GM21786 (cell line): ENCODE measurements at regions not wholly inside any gene's neighbourhood (a gene's known extent, or its start where the extent isn't known, plus 50 kb on each side); places are given as distances from the start of the nearest gene placed in this dataset.
"Not testable (repeated sequence)": the region's sequence is repeated elsewhere in the genome, so short reads cannot be mapped to it uniquely, and the experiment has no call there.

Experiments
- ATAC-seq: cut with Tn5 transposase; IDR thresholded peaks from one replicate; pipeline ENCODE4 v1.9.1; 2021; ENCODE audit not compliant: unreplicated experiment

DNA sequence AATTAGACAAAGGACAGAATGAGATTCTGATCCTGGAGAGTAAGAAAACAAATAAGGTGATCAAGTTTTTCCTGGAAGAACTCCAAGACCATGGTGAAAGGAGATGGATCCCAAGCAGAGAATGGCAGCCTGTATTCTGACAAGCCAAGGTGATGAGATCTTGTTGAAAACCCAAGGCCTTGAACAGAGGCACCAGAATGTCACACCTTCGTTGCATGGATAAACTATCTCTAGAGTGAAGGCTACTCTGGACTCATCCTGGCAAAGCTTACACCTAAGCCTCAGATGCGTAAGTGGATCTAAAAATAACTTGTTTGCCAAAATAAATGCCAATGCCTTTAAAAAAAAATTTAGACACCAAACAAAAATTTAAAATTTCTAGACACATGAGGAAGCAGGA lies 605.9 kb downstream of the ETNK1 start:
- ATAC-seq = no peak

DNA sequence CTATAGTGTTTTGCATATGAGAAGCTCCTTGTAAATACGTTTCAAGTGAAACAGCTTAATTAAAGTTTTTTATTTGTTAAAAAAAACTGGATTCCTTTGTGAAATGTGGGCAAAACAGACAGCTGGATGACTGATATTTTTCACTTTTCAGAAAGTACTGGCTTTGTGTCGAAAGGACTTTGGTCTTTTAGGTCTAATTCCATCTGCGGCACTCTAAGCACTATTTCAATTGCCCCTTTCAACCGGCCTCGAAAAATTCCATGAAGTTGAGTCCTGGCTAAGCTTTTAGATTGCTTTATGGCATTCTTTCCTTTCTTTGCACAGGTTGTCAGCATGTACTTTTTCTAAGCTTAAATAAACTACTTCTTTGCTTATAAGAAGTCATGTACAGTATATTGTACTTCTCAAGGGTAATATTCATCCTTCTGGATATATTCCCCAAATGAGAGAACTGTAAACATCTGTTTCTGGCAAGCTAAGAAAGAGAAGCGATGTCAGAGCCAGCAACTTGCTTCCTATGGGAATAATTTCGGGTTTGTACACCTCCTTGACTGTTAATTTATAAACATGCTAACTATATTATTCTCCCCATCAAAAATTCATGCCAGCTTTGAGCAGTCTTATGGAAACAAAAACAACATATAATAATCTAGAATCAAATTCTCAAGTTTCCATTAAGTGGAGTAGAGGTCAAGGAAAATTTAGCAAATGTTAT lies 611.3 kb downstream of the ETNK1 start:
- ATAC-seq = no peak

DNA sequence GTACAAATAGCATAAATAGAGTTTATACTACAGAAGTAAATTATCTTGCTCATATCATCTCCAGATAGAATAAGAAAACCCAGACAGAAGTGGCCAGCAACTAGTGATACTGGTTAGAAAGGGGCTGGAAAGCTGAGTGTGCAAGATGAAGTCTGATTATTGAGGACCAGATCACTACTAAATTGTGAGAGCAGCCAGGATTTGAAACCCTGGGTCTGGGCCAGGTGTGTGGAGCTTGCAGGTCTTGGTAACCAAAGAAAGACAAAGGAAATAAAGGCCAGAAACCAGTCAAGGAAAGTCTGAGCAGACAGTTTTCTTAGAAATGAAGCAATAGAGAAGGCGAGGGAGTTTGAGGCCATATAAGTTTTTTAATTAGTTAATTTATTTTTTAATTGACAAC lies 611.8 kb downstream of the ETNK1 start:
- no peak for ATAC-seq

GRCh38 chr12:23238190-23238589 lies 613.2 kb downstream of the ETNK1 start:
- ATAC-seq = no peak

DNA sequence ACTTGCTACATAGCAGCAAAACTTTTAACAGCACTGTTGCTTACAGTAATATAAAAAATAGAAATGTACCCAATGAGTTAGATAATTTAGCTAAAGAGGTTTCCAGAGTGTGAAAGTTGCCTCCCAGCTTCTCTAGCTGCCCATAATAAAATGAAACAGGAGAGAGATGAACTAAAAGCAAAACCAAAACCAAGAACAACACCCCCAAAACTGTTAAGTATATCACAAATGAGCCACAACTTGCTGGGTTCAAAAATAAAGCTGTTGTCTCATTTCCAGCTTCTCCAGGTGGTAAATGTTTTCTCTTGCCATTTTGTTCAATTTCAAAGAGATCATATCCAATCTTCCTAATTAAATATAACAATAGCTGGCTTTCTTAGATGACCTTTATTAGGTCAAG lies 614.0 kb downstream of the ETNK1 start:
- no peak for ATAC-seq

GRCh38 chr12:23245186-23245585 lies 620.2 kb downstream of the ETNK1 start:
- ATAC-seq = no peak

DNA sequence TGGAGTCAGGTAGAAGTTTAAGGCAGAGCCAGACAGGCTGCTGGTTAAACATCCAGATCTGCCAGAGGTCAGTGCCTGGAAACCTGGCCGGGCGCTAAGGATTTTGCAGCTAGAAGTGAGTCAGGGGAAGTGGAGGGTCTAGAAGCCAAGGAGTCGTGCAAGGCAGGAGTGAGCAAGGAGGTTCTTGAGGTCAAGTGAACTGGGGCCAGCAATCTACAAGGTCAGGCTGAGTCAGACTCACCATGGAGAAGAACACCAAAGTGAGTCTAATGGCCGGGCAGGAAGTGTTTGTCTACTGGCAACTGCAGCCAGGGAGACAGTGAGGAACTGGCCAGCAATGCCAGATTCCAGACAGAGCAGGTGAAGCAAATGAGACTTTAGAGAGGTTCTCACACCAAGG lies 628.2 kb downstream of the ETNK1 start:
- no peak for ATAC-seq

DNA sequence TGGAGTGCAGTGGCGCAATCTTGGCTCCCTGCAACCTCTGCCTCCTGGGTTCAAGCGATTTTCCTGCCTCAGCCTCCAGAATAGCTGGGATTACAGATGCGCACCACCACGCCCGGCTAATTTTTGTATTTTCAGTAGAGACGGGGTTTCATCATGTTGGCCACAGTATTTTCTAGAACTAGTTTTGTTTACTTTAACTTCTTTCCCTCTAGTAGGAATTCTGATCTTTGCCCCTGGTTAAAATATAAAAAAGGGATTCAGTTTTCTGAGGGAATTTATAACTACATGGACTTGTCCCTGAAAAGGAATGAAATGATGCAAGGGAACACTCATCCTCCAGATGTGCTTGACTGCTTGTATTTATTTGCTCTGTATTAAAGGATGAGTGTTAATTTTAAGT lies 628.9 kb downstream of the ETNK1 start:
- ATAC-seq = not testable (repeated sequence)

- no peak for ATAC-seq
Measured at GRCh38 chr12:23259558-23259957, 634.6 kb downstream of the ETNK1 start.

- no peak for ATAC-seq
Measured at GRCh38 chr12:23262670-23263069, 637.7 kb downstream of the ETNK1 start.

DNA sequence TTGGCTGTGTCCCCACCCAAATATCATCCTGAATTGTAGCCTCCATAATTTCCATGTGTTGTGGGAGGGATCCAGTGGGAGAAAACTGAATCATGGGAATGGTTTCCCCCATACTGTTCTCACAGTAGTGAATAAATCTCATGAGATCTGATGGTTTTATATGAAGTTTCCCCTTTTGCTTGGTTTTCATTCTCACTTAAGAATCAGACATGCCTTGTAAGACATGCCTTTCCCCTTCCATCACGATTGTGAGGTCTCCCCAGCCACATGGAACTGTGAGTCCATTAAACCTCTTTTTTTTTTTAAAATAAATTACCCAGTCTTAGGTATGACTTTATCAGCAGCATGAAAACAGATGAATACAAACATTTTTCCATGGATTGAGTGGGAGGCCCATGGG lies 652.9 kb downstream of the ETNK1 start:
- ATAC-seq = no peak

GRCh38 chr12:23281295-23281694 lies 656.3 kb downstream of the ETNK1 start:
- ATAC-seq = no peak

- no peak for ATAC-seq
Measured at GRCh38 chr12:23282701-23283100, 657.7 kb downstream of the ETNK1 start.

DNA sequence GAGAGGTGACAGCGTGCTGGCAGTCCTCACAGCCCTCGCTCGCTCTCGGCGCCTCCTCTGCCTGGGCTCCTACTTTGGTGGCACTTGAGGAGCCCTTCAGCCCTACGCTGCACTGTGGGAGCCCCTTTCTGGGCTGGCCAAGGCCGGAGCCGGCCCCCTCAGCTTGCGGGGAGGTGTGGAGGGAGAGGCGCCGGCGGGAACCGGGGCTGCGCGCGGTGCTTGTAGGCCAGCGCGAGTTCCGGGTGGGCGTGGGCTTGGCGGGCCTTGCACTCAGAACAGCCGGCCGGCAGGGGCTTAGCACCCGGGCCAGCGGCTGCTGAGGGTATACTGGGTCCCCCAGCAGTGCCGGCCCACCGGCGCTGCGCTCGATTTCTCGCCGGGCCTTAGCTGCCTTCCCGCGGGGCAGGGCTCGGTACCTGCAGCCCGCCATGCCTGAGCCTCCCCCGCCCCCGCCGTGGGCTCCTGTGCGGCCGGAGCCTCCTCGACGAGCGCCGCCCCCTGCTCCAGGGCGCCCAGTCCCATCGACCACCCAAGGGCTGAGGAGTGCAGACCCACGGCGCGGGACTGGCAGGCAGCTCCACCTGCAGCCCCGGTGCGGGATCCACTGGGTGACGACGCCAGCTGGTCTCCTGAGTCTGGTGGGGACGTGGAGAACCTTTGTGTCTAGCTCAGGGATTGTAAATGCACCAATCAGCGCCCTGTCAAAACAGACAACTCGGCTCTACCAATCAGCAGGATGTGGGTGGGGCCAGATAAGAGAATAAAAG lies 661.0 kb downstream of the ETNK1 start:
- not testable (repeated sequence) for ATAC-seq

DNA sequence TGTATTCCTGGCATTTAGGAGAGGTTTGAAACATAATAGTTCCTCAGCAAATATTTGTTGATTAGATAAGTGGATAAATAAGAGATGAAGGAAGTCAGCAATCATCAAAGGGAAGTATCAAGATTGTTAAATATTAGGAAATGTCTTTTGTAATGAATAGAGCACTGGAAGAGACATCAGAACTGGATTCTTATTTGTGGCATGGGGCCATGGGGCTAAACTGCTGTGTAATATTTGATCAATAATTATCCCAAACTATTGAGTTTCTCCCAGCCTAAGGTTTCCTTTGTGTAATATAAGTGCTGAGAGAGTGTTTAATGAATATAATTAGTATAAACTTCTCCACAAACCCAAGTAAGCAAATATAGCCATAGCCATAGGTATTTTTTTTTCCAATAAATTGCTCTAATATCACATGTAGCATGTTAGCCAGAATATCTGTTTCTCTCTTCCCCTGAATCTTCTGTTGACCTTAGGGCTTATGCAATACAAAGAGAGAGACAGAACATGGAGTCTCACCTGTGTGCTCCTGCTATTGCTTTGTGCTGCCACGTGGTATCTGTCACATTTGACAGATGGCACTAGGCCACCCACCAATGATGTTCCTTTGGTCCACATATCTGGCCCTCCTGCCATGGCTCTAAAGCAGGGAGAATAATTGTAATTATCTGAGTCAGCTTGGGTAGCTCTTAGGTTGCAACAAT lies 658.7 kb downstream of the SOX5 start:
- ATAC-seq = no peak

- ATAC-seq = no peak
Measured at GRCh38 chr12:23303220-23303619, 646.2 kb downstream of the SOX5 start.

DNA sequence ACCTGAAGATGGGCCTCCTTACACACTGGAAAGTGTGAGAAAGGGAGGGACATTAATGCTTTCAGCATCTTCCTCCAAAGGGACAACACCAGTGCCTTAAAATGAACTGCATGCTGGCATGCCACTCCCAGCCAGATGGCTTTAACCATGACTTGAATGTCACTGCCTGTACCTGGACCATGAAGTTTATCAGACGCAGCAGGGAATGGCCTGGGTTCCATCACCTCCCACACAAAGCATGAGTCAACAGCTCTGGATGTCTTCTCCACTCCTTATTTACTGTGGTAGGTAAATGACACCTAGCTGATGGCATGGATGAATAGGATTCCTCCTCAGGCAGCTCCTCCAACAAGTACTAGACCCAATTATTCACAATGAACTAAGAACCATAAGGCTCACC lies 645.6 kb downstream of the SOX5 start:
- no peak for ATAC-seq

GRCh38 chr12:23333938-23334337 lies 615.5 kb downstream of the SOX5 start:
- ATAC-seq = no peak

DNA sequence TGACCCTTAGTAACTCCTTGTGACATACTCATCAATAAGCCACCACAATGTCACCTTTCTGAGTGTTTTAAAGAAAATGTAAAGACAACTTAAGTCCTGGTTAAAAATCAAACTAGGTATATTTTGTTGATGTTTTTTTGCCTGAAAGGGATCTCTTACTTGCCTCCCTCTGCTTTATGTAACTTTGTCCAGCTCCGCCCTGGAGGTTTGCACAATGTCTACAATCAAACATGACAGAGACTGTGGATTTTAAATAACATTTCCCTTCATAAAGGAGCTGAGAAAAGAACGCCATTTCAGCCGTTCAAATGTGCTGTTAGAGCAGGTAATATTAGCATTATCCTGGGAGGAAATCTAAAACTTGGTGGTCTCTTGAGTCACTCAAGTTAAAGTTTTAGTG lies 613.9 kb downstream of the SOX5 start:
- ATAC-seq = no peak

DNA sequence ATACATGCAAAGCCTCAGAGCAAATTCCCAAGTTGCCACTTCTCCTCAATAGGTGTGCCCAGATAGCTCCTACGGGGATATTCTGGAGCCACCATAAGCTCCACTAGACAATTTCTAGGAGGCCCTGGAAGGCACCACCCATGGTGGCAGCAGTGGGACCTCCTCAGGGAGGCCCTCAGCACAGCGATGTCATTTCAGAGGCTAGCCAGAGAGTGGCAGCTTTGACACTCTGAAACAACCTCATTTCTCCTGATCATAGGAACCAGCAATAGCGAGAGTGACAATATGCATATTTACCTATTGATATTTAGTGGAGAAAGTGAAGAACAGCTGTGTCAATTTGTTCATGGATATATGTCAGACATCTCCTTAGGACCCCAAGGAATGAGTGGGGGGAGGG lies 612.3 kb downstream of the SOX5 start:
- ATAC-seq = no peak

DNA sequence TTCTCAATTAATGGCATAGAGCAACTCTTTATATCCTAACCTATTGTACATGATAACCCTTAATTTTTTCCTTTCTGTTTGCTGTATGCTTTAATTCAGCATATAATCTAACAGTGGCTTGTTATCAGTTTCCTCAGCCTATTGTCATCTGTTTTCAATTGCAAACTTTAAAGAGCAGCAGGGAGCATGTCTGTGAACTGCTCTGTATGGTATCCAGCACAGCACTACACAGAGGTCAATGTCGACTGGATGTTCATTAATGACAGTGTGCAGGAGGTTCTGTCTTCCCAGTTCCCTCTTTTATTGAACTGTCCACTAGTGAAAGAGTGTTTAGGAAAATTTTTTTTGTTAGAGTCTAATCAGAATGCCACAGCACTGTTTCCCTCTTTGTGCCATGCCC lies 609.1 kb downstream of the SOX5 start:
- ATAC-seq = no peak

GRCh38 chr12:23342407-23342806 lies 607.1 kb downstream of the SOX5 start:
- ATAC-seq = no peak
